ENCODE measurements at regions not wholly inside any gene's neighbourhood (a gene's known extent, or its start where the extent isn't known, plus 50 kb on each side); places are given as distances from the start of the nearest gene placed in this dataset.

GRCh38 chr3:64921281-64922065 lies 233.7 kb upstream of the ADAMTS9 start:
- Mint-ChIP-seq H3K9me3 (no peaks in the 10 kb centered on the region), H3K27ac (no peak overlapping the region), H3K4me1 (ENCODE audit: unreplicated experiment) (peaks cover 25% of the 10 kb centered on the region), H3K27me3 (peaks cover 12% of the 10 kb centered on the region), H3K4me3 (no peak overlapping the region), H3K36me3 (no peaks in the 10 kb centered on the region)
- no peak for DNase-seq (ENCODE audit: extremely low spot score, unreplicated experiment)
- TF ChIP-seq CTCF (conservative IDR thresholded peaks at IDR 0.05): no peak

- H3K9me3 Mint-ChIP-seq: peaks cover under 1% of the 10 kb centered on the region
- TF ChIP-seq CTCF (conservative IDR thresholded peaks at IDR 0.05): no peak
- peaks cover 33% of the 10 kb centered on the region for H3K4me1 Mint-ChIP-seq (ENCODE audit: unreplicated experiment)
Observed at GRCh38 chr3:64919934-64920333, 232.1 kb upstream of the ADAMTS9 start.

GRCh38 chr3:64918989-64919388 lies 231.2 kb upstream of the ADAMTS9 start:
- H3K27me3 Mint-ChIP-seq: peaks cover 6% of the 10 kb centered on the region
- peaks cover 7% of the 10 kb centered on the region for H3K9me3 Mint-ChIP-seq
- no peak overlapping the region for H3K4me3 Mint-ChIP-seq
- no peak for DNase-seq (ENCODE audit: extremely low spot score, unreplicated experiment)
- H3K27ac Mint-ChIP-seq: no peak overlapping the region
- no peaks in the 10 kb centered on the region for H3K36me3 Mint-ChIP-seq
- TF ChIP-seq CTCF (conservative IDR thresholded peaks at IDR 0.05): no peak
- H3K4me1 Mint-ChIP-seq (ENCODE audit: unreplicated experiment): peaks cover 37% of the 10 kb centered on the region

More at GRCh38 chr3:64919934-64920333, 232.1 kb upstream of the ADAMTS9 start:
- DNase-seq (ENCODE audit: extremely low spot score, unreplicated experiment): no peak
- Mint-ChIP-seq H3K36me3 (no peaks in the 10 kb centered on the region), H3K4me3 (no peak overlapping the region), H3K27me3 (peaks cover 10% of the 10 kb centered on the region), H3K27ac (no peak overlapping the region)

GRCh38 chr3:64917914-64918453 lies 230.2 kb upstream of the ADAMTS9 start:
- DNase-seq (ENCODE audit: extremely low spot score, unreplicated experiment): no peak
- TF ChIP-seq CTCF (conservative IDR thresholded peaks at IDR 0.05): no peak
- Mint-ChIP-seq H3K27me3 (peaks cover under 1% of the 10 kb centered on the region), H3K4me1 (ENCODE audit: unreplicated experiment) (peaks cover 34% of the 10 kb centered on the region), H3K27ac (no peak overlapping the region), H3K9me3 (peaks cover 7% of the 10 kb centered on the region), H3K36me3 (no peaks in the 10 kb centered on the region), H3K4me3 (no peak overlapping the region)

GRCh38 chr3:64916937-64917336 lies 229.1 kb upstream of the ADAMTS9 start:
- Mint-ChIP-seq H3K27me3 (no peaks in the 10 kb centered on the region), H3K36me3 (peaks cover 4% of the 10 kb centered on the region), H3K9me3 (peaks cover 7% of the 10 kb centered on the region), H3K27ac (no peak overlapping the region), H3K4me3 (no peak overlapping the region), H3K4me1 (ENCODE audit: unreplicated experiment) (peaks cover 34% of the 10 kb centered on the region)
- no peak for TF ChIP-seq CTCF (conservative IDR thresholded peaks at IDR 0.05)
- DNase-seq (ENCODE audit: extremely low spot score, unreplicated experiment): no peak
